NCI-H2171 treated with DMSO at 0.1 percent for 48 hours (cell line): ENCODE measurements at regions not wholly inside any gene's neighbourhood (a gene's known extent, or its start where the extent isn't known, plus 50 kb on each side); places are given as distances from the start of the nearest gene placed in this dataset.
"Not testable (repeated sequence)": the region's sequence is repeated elsewhere in the genome, so short reads cannot be mapped to it uniquely, and the experiment has no call there.

Source experiments
- DNase-seq: peaks from one replicate; lab custom pipeline; 2025; lab: John Stamatoyannopoulos, UW

DNA sequence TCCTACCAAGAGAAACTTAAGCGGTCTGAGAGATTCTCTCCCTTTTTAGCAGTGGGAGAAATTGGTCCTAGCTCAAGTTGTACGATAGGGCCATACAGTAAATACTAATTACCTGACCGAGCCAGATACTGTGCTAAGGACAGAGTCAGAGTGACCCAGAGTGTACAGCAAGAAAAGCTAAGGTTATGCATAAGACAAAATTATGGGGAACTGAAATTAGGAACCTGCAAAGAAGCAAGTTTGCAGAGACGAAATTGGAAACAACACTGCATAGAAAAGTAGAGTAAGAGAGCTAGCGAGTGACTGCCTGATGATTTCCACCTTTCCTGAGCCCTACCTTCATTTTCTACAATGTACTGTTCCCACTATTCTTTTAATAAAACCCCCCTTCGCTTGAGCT, 278.1 kb downstream of the NKX6-1 start:
- DNase-seq, result no peak

DNA sequence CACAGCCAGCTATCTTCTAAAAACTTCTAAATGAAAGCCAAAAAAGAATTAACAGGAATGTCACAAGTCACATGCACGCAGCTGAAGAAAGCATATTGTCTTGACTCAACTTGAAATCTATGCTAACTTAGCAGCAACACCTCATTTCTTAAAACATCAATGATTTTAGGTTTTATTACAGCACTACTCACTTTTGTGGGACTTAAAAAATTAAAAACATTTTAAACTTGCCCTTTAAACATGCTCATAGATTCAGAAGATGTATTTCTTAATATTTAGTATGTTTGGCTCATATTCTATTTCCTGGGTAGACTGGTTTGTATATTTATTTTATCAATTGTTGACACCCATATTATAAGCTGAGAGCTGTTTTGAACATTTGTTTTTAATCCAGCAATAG, 279.4 kb downstream of the NKX6-1 start:
- no peak for DNase-seq

DNA sequence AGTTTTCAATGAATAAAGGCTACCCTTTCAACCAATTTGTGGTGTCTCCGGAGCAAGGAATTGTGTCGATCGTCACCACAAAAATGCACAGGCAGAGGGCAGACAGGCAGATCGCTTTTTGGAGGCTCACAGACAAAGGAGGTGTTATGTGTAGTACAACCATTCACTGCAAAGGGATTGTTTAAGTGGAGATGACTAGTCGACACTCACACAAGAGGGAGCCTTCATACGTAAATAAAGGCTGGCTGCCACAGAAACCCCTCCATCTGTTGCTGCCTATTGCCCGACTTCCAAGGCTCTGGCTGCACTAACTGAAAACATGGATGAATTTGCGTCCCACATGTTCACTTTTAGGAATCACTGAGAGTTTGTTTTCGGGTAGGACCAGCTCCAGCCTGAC, 281.1 kb downstream of the NKX6-1 start:
- DNase-seq, result peak; percentile 65

DNA sequence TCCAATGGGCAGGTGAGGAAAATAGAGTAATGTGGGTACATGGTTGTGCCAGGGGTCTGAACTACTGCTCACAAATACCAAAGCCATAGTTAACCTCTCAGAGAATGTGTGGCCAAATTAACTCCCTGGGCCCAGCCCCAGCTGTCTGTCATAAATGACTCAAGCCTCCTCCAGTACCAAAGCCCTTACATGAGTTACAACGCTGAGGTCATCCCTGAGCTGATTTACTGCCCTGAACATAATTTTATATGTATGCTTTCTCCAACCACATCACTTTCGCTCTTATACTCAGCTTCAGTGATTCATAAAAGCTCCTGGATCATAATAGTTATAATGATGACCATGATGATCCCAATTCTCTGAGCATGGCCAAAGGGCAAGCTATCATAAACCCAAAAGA, 283.9 kb downstream of the NKX6-1 start:
- no peak for DNase-seq

DNA sequence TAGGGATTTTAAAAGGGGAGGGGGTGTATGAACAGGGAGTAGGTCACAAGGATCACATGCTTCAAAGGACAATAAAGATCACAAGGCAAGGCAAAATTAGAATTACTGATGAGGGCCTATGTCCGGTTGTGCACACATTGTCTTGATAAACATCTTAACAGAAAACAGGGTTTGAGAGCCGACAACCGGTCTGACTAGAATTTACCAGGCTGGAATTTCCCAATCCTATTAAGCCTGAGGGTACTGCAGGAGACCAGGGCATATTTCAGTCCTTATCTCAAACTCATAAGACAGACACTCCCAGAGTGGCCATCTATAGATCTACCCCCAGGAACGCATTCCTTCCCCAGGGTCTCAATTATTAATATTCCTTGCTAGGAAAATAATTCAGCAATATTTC, 292.9 kb downstream of the NKX6-1 start:
- not testable (repeated sequence) for DNase-seq

DNA sequence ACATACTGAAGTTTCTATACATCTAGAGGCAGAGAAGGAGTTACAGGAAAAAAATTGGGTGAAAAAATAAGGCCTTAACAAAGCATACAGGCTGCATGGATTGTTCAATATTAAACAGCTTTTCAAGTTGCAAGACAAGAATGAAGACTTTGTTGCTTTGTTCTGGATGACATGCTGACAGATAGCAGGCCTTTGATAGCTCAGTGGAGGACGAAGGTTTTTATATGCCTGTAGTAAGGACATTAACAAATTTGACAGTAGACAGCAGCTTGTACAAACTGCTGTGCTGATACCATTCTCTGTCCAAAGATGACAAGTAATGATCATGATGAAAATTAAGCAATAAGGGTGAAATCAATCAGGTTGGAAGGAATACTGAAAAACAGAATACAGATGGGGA, 309.9 kb downstream of the NKX6-1 start:
- DNase-seq, result no peak

DNA sequence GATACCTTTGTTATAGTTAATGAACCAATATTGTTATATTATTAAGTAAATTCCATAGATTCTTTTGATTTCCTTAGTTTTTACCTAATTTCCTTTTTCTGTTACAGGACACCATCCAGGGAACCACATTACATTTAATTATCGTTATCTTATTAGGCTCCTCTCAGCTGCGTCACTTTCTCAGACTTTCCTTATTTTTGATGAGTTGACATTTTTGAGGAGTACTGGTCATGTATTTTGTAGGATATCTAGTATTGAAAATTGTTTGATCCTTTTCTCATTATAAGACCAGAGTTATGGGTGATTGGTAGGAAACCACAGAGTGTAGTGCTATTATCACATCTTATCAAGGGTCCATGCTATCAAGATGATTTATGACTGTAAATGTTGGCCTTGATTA, 319.7 kb downstream of the NKX6-1 start:
- no peak for DNase-seq

DNA sequence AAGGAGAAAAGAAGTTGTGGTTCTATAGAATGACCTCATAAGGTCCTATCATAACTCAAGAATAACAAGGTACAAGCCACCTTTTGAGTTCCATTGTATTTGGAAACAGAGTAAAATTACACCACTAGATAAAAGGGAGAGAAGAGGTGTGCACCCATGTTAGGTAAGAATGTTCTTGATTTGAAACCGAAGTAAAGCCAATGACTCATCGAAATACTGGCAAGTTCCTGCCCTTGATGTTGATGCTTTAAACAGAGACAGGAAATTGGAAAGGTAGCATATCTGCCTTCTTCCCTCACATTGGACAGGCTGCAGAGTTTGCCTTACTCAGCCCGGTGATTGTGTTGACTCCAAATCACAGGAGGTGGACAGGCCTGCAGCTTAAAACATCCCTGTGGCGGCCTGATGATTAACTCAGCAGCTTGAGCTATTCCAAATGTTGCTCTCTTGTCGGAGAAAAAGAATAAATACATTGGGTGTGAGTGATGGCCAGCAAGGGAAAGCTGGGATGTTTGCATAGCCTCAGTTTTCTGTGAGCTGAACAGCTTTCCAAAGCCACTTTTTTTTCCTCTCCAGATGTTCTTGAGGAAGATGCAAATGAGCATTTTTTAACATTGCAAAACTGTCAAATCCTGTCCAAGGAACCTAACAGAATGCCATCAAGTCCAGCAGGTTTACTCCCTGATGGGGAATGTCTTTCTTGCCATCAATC, 321.1 kb downstream of the NKX6-1 start:
- DNase-seq, result no peak

DNA sequence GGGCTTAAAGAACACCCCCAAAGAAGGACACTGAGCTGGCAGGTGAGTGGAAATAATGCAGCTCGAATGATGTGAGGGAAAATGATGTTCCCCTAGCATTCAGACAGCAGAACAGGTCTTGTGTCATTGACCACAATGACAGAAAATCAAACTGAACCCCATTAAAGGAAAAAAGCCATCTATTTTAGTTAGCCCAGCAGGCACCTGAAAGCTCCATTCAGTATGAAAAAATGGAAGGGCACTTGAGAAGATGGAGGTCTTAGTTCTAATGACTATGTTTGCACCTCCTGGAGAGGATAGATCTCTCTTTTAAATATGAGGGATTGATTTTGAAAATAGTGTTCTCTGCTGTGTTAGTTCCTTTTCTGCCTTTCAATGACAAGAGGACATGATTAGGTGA, 323.1 kb downstream of the NKX6-1 start:
- no peak for DNase-seq

DNA sequence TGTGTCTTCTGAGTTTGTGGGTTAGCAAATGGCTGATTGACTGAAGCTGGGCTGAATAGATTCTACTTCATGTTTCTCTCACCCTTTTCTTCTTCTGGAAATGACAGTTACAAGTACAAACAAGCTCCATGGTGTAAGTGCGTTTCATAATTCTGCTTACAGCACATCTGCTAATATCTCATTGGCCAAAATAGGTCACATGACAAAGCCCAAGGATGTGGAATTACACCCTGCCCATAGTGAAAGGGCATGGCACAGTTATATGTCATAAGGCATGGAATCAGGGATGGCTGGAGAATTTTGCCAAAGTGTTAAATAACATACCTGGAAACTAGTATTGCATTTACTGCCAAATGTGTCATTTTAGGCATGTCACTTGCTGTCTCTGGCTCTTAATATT, 327.2 kb downstream of the NKX6-1 start:
- DNase-seq, result no peak

DNA sequence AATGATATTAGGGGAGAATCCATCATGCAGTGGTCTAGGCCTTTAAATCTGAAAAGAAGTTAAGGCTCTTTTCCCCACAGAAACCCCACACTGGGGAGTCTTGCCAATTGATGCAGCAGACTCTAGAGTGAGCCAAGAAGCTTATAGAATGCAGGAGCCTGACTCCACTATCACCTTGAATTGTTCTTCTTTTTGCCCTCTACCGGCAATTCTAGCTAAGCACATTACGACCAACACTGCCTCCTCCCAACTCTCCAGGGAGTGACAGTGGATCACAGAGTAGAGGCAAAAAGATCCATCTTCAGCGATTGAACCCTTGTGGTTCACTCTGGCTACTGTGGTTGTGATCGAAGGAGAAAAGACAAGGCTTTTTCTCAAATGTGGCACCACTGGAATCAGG, 331.5 kb downstream of the NKX6-1 start:
- DNase-seq, result no peak

DNA sequence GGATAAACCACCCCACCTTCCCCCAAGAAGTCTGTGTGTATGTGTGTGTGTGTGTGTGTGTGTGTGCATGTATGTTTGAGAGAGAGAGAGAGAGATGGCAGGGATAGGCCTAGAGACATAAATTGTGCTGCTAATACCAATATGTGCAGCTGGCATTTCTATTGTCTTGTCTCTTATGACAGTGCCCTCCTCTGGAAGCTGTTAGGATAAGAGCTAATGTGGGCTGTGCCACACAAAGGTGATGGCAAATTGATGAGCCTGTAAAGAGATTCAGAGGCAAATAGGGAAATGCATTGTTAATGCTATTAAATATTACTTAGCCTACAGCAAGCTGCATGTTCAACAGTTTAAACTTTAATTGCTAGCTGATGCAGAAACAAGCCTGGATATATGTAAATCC, 332.0 kb downstream of the NKX6-1 start:
- DNase-seq, result no peak

DNA sequence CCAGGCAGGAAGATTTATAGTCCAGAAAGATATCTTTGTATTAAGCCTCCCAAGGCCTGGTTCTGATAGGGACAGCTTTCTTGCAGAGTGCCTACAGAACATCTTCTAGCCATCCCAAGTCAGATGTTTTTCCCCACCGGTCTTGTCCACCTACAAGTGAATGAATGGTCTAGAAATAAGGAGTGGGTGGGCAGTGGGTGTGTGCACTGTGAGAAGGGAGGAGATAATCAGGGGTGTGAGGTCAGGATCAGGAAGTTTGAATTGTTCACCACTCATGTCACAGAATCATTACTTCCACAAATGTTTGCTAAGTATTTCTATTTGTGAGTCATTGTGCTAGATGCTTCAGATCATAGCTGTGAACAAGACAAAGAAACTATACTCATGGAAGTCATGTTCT, 332.6 kb downstream of the NKX6-1 start:
- DNase-seq, result no peak

DNA sequence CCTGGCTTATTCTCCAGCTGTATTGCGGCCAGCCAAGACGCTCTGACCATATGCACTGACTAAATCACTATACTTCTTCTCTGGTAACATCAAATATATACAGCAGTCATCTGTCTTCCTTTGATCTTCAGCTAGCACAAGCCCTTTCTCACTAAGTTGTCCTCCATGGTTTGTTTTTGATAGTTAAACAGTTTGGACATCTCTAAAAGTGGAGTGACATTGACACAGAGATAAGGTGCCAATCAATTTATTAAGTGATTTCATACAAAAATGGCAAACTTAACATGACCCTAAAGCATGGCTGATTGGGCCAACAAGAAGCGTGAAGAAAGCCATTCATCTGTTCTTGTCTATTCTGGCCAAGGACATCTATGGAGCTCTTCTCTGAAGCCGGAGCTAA, 334.9 kb downstream of the NKX6-1 start:
- DNase-seq, result no peak

DNA sequence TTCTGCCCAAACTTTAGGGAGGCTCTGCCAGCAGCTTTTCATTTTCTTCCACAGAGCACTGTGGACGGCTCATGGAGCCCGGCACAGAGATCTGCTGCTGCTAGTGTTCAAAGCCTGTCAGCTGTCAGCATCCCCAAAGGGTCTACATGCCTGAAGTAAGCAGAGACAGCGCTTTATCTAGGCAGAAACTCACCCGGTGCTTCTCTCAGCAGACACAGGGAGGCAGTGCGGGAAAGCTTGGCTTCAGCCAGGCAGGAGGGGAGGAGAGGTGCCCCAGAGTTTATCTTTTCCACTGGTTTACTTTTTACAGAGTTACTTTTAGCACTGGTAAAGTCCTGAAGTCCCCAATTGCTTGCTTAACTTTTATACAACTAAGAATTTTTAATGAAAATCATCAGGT, 339.3 kb downstream of the NKX6-1 start:
- no peak for DNase-seq

DNA sequence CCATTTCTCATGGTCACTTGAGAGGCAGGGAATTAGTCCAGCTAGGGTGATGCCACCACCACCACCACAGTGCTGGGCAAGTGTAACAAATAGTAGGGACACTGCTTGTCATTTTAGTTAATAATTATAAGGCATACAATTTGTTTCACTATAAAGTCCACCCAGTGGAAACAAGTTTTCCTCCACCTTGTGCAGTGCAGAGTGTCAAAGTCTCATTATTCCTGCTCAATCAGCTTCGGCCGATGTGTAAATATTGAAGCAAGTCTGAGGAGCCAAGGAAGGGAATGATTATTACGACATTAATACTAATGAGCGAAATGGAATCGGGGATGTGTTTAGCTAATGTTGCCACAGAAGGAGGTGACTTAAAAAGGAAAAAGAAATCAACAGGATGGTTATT, 340.4 kb downstream of the NKX6-1 start:
- DNase-seq, result no peak

DNA sequence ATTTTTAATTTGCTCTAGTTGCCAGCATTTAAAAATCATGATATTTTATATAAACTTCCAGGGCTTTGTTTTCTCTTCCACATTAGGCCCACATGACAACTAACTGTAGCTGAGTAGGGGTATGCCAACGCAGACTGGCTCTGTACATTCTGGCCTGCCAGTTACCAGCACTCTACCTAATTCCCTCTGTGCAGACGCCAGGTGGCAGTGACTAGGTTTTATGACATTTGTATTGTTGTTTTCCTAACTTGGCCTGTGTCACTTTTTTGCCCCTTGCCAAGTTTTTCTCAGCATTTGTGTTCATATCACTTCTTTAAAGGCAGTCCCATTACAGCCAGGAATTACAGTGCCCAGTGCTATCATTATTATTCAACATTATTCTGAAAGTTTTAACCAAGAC, 347.5 kb downstream of the NKX6-1 start:
- DNase-seq, result no peak

DNA sequence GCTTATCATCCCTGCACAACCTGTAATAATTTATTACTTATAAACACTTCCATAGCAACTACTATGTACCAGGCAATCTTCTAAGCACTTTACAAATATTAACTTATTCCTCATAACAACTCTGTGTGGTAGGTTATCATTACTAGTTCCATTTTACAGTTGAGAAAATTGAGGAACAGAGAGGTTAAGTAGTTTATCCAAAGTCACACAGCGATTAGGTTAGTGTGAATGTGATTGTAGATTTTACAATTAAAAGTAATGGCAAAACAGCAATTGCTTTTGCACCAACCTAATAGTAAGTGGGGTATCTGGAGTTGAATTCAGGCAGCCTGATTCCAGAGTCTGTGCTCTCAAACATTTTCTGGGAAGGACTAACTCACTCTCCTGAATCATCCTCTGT, 348.9 kb downstream of the NKX6-1 start:
- no peak for DNase-seq

DNA sequence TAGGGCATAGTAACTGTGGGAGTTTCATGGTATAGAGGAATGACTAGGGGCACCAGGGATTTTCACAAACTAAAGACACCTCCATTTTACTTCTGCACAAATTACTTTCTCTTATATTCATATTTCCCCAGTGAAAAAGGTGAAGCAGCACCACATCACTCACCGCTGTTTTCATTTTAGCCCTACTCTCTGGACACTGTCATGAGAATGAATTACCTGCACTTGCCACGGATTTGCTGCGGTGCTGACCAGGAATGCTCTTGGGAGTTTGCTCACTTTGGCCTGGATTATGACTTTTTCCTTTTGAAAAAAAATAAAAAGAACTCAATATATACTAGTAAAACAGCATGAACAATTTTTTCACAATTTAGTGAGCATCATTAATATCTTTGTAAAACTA, 351.3 kb downstream of the NKX6-1 start:
- no peak for DNase-seq

DNA sequence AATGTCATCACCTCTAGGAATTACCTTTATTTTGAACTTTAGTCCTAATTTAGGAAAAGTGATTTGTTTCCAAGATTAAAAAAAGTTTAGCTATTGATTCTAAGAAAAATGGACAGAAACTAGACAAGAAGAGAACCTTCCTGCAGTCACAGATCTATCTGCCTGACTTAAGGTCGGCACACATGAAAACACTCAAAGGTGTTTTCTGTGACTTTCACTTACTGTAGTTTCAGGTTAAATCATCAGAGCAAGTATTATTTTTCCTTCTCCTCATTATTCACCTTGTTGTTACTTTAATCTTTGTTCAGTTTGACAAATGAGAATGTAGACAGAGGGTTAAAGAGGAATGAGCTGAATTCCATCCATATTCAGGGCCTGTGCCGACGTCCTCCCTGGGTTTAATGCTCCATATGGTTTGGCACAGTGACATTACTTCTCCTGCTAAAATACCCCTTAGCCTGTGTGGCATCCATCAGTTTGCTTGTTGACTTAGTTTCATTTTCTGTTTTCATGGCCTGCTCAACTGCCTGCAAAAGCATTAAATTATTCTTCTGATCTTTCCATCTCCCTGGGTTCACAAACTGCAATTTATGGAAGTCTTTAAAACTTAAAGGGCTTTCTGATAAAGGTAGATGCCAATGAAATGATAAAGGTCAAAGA, 352.7 kb downstream of the NKX6-1 start:
- DNase-seq, result no peak

DNA sequence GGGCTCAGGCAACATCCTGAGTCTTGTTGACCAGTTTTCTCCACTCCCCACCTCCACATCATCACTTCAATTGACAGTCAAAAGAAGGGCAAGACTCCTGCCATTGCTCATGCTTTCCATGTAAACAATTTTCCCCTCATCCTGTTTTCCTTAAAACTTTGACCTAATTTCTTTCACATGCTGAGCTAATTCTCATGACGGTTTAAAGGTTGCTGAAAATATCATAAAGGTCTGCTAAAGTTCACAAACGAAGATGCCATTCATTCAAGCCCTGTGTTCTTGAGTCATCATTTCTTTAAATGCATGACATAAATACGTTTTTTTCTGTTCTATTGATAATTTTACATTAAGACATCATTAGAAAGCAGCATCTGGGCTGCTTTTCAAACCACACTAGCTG, 353.9 kb downstream of the NKX6-1 start:
- no peak for DNase-seq

DNA sequence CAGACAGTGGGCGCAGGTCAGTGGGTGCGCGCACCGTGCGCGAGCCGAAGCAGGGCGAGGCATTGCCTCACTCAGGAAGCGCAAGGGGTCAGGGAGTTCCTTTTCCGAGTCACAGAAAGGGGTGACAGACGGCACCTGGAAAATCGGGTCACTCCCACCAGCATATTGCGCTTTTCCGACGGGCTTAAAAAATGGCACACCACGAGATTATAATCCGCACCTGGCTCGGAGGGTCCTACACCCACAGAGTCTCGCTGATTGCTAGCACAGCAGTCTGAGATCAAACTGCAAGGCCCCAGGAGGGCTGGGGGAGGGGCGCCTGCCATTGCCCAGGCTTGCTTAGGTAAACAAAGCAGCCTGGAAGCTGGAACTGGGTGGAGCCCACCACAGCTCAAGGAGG, 372.2 kb downstream of the NKX6-1 start:
- peak; percentile 52 for DNase-seq

DNA sequence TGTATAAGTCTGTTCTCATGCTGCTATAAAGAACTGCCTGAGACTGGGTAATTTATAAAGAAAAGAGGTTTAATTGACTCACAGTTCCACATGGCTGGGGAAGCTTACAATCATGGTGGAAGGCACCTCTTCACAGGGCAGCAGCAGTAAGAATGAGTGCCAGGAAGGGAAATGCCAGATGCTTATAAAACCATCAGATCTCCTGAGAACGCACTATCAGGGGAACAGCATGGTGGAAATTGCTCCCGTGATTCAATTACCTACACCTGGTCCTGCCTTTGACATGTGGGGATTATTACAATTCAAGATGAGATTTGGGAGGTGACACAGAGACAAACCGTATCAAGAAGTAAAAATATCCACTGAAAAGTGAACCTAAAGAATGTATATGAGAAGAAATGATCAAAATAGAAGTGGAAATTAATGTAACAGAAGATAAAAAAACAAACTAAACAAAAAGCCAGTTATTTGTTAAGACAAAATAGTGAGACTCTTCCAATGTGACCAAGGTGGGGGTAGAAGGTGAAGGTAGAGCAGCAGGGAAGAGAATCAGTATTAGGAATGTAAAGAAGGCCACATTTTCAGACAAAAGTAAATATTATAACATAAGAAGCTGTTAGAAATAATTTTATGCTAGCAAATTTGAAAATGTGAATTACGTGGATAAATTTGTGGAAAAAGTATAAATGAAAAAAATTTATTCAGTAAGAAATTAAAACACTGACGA, 372.9 kb downstream of the NKX6-1 start:
- DNase-seq, result peak; percentile 76
